Smooth muscle cell (in vitro differentiated cells): ENCODE measurements at regions not wholly inside any gene's neighbourhood (a gene's known extent, or its start where the extent isn't known, plus 50 kb on each side); places are given as distances from the start of the nearest gene placed in this dataset.
A peak's percentile ranks its signal among the peaks of the same experiment; 100 is the strongest.

ENCODE experiments used
- DNase-seq: peaks from one replicate; lab custom pipeline; 2025; ENCODE audit not compliant: unreplicated experiment; lab: John Stamatoyannopoulos, UW
- H2AFZ ChIP-seq: fragments of 200-600 bp; sonication (generic); 2 replicates; pipeline ENCODE4 v1.6.0; 2016; ENCODE audit warnings: antibody characterized with exemption, low read depth, mild to moderate bottlenecking
- H3F3A ChIP-seq: fragments of 200-600 bp; sonication (generic); 2 replicates; pipeline ENCODE4 v1.6.0; 2017; ENCODE audit warnings: antibody characterized with exemption, low read depth
- H3K27ac ChIP-seq: fragments of 200-600 bp; sonication (generic); 2 replicates; pipeline ENCODE4 v1.5.1; 2016; ENCODE audit warnings: low read depth, mild to moderate bottlenecking
- H3K27me3 ChIP-seq: fragments of 200-600 bp; sonication (generic); 2 replicates; pipeline ENCODE4 v1.6.1; 2016; ENCODE audit warnings: low read depth, mild to moderate bottlenecking
- H3K36me3 ChIP-seq: fragments of 200-600 bp; sonication (generic); 2 replicates; pipeline ENCODE4 v1.5.1; 2016; ENCODE audit warnings: low read depth
- H3K4me1 ChIP-seq: fragments of 200-600 bp; sonication (generic); 2 replicates; pipeline ENCODE4 v1.5.1; 2016; ENCODE audit warnings: low read depth
- H3K4me2 ChIP-seq: fragments of 200-600 bp; sonication (generic); 2 replicates; pipeline ENCODE4 v1.6.0; 2016; ENCODE audit warnings: mild to moderate bottlenecking
- H3K4me3 ChIP-seq: fragments of 200-600 bp; sonication (generic); 2 replicates; pipeline ENCODE4 v1.5.1; 2016; ENCODE audit warnings: mild to moderate bottlenecking
- H3K79me2 ChIP-seq: fragments of 200-600 bp; sonication (generic); 2 replicates; pipeline ENCODE4 v1.6.0; 2016; ENCODE audit warnings: low read depth, mild to moderate bottlenecking
- H3K9ac ChIP-seq: fragments of 200-600 bp; sonication (generic); 2 replicates; pipeline ENCODE4 v1.6.0; 2016; ENCODE audit warnings: low read depth
- H3K9me3 ChIP-seq: fragments of 200-600 bp; sonication (generic); replicated peaks from 2 replicates; pipeline ENCODE4 v1.5.1; 2016; ENCODE audit warnings: low read depth
- H4K20me1 ChIP-seq: fragments of 200-600 bp; sonication (generic); 2 replicates; pipeline ENCODE4 v1.6.0; 2016; ENCODE audit warnings: low read depth
- WGBS: methylation state at CpG from one replicate; pipeline ENCODE4 v1.1.7; 2016; ENCODE audit warnings: low lambda C conversion rate; 5-methylcytosine and 5-hydroxymethylcytosine counted together
- TF ChIP-seq, protein P1 (sequence below): fragments of 200-600 bp; sonication (generic); IDR thresholded peaks from 2 replicates; pipeline ENCODE4 v1.5.1; 2017; ENCODE audit warnings: borderline replicate concordance, mild to moderate bottlenecking, antibody characterized with exemption; ENCODE audit not compliant: insufficient read depth, poor library complexity, severe bottlenecking

DNA sequence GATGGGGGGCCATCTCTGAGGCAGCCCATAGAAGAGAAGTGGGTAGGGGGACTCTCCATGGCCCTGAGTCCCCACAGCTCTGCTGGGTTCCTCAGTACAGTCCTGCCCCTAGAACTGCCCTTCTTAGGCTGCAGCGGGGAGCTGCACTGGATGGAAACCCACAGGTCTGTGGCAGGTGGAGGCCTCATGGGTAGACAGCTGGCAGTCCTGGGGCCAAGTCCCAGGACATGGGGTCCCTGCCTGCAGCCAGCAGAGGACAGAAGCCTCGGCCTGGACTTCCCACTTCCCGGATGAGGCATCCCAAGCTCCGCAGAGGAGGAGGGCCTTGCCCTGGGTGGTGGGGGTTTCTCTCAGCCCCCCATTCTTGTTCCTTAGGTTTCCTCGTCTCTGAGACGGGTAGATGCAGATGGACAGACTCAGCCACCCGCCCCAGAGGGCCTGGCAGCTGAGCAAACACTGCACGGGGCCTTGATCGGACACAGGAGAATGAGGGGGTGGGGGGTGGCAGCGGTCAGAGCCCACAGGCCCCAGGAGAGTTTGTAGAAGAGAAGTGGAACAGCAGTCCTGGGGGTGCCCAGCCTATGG lies 153.8 kb downstream of the C9orf50 start:
- WGBS: 93% methylated on average over 10 of the region's 10 CpGs
- Histone ChIP-seq H3K4me3 (no peak overlapping the region), H2AFZ (no peak overlapping the region)

DNA sequence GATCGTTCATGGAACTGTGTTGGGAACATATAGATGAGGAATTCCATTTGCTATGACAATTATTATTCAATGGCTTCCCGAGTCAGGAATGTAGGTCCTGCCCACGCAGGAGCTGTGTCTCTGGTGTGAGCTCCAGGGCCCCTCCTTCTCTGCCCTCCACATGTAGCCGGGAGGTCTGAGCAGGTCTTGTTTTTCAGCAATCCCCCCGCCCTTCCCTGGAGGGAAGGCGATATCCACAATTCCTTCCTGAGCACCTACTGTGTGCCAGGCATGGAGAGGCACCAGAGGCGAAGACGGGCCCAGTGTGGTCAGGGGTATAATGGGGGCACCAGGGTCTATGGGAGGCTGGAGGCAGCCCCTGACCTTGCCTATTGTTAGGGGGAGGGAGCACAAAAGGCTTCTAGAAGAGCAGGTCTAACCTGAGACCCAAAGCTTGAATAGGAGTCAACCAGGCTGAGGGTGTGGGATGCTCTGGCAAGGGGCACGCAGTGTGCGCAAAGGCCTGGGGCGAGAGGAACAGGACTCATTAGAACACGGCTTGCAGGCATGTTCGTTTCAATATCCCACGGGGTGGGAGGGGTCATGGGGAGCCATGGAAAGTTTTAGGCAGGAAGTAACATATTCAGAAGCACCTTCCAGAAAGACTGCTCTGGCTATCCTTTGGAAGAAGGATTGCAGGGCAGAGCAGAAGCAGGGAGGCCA lies 154.9 kb downstream of the C9orf50 start:
- H3K9ac ChIP-seq: no peak overlapping the region
- no peak overlapping the region for H3K4me3 ChIP-seq
- no peaks in the 10 kb centered on the region for H3K27me3 ChIP-seq
- H3K79me2 ChIP-seq: no peaks in the 10 kb centered on the region
- H3K9me3 ChIP-seq: no peaks in the 10 kb centered on the region
- TF ChIP-seq, protein P1, sequence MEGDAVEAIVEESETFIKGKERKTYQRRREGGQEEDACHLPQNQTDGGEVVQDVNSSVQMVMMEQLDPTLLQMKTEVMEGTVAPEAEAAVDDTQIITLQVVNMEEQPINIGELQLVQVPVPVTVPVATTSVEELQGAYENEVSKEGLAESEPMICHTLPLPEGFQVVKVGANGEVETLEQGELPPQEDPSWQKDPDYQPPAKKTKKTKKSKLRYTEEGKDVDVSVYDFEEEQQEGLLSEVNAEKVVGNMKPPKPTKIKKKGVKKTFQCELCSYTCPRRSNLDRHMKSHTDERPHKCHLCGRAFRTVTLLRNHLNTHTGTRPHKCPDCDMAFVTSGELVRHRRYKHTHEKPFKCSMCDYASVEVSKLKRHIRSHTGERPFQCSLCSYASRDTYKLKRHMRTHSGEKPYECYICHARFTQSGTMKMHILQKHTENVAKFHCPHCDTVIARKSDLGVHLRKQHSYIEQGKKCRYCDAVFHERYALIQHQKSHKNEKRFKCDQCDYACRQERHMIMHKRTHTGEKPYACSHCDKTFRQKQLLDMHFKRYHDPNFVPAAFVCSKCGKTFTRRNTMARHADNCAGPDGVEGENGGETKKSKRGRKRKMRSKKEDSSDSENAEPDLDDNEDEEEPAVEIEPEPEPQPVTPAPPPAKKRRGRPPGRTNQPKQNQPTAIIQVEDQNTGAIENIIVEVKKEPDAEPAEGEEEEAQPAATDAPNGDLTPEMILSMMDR: no peak
- no peak overlapping the region for H2AFZ ChIP-seq
- peaks cover 9% of the 10 kb centered on the region for H3F3A ChIP-seq
- no peaks in the 10 kb centered on the region for H3K36me3 ChIP-seq
- no peak for DNase-seq
- peaks cover 29% of the 10 kb centered on the region for H3K4me1 ChIP-seq
- H3K27ac ChIP-seq: no peak overlapping the region
- 73% methylated on average over 14 of the region's 14 CpGs for WGBS
- H4K20me1 ChIP-seq: no peaks in the 10 kb centered on the region
- peak overlapping the region; percentile 3 for H3K4me2 ChIP-seq

More for the DNA sequence above, 153.8 kb downstream of the C9orf50 start:
- H3K36me3 ChIP-seq: no peaks in the 10 kb centered on the region
- no peaks in the 10 kb centered on the region for H3K79me2 ChIP-seq
- no peak overlapping the region for H3K27ac ChIP-seq
- no peak overlapping the region for H3K9ac ChIP-seq
- no peaks in the 10 kb centered on the region for H3K9me3 ChIP-seq
- TF ChIP-seq, protein P1: no peak
- no peak overlapping the region for H3K4me2 ChIP-seq
- H4K20me1 ChIP-seq: no peaks in the 10 kb centered on the region
- no peaks in the 10 kb centered on the region for H3K27me3 ChIP-seq
- no peaks in the 10 kb centered on the region for H3F3A ChIP-seq
- H3K4me1 ChIP-seq: peaks cover 21% of the 10 kb centered on the region
- DNase-seq: no peak

DNA sequence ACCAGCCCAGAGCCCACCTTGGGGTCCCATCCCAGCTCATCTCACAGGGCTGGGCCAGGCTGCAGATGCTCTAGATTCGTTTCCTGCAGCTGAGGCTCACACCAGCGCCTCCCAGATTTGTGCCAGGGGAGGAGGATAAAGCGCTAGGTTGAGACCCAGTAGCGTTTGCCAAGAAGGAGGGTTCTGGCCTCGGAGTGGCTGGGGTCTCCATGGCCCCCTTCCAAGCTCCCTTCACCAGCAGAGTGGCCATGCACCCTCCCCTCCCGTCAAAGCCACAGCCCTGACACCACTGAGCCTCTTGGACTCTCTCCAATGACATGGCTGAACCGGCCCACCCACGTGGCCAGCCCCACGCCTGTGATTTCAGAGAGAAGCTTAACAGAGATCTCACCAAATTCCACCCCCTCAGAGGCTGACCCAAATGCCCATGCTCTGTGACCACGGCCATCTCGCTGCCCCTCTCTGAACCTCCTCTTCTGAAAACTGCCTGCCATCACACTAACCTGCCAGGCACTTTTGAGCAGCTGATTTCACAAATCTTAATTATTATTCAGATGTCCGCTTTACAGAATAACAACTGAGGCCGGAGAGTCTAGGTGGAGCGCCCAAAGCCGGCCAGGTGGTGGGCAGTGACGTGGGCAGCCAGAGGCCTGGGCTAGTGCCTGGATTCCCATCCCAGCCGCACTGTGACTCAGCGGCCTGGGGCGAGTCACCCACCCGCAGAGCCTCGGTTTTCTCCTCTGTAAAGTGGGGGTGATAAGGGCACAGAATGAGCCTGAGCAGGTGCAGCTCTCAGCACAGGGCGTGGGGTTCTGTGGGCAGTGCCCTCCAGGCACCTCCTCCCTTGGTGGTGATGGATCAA lies 155.7 kb downstream of the C9orf50 start:
- 55% methylated on average over 22 of the region's 22 CpGs for WGBS
- H3K27me3 ChIP-seq: no peaks in the 10 kb centered on the region
- peaks cover 34% of the 10 kb centered on the region for H3K4me1 ChIP-seq
- no peak overlapping the region for H3K9ac ChIP-seq
- H3K9me3 ChIP-seq: no peaks in the 10 kb centered on the region
- H3K27ac ChIP-seq: peak overlapping the region; percentile 11
- no peak overlapping the region for H3K4me3 ChIP-seq
- H3K36me3 ChIP-seq: no peaks in the 10 kb centered on the region
- no peaks in the 10 kb centered on the region for H3K79me2 ChIP-seq
- peaks cover 14% of the 10 kb centered on the region for H3F3A ChIP-seq
- no peaks in the 10 kb centered on the region for H4K20me1 ChIP-seq
- H2AFZ ChIP-seq: no peak overlapping the region
- peak overlapping the region; percentile 3 for H3K4me2 ChIP-seq
- TF ChIP-seq, protein P1: no peak
- DNase-seq: no peak
